Caki2 (cell line): ENCODE measurements at regions not wholly inside any gene's neighbourhood (a gene's known extent, or its start where the extent isn't known, plus 50 kb on each side); places are given as distances from the start of the nearest gene placed in this dataset.
"Not testable (repeated sequence)": the region's sequence is repeated elsewhere in the genome, so short reads cannot be mapped to it uniquely, and the experiment has no call there.

Experiments used
- DNase-seq: peaks from one replicate; pipeline ENCODE4 v3.0.0-alpha.2; 2015; ENCODE audit warnings: low read depth
- in situ Hi-C: cut with HindIII; loops from 2 replicates; pipeline ENCODE4 v1.10.0; 2016; ENCODE audit warnings: low sequenced_read_pairs, low pct_unique_long_range_greater_than_20kb, mixed read lengths

- DNase-seq = no peak
- in situ Hi-C loops = no loop called here
Measured at GRCh38 chr2:15681089-15681885, 89.6 kb downstream of the DDX1 start.

GRCh38 chr2:15682354-15682753 is 90.7 kb downstream of the DDX1 start:
- DNase-seq = no peak
- in situ Hi-C loops = no loop called here

GRCh38 chr2:15684161-15685039 is 92.7 kb downstream of the DDX1 start:
- no peak for DNase-seq
- in situ Hi-C loops = no loop called here

GRCh38 chr2:15685143-15685542 is 93.5 kb downstream of the DDX1 start:
- in situ Hi-C loops = no loop called here
- no peak for DNase-seq

- in situ Hi-C loops = no loop called here
- no peak for DNase-seq
Measured at GRCh38 chr2:15686643-15687042, 95.0 kb downstream of the DDX1 start.

GRCh38 chr2:15687243-15687642 is 95.6 kb downstream of the DDX1 start:
- no peak for DNase-seq
- in situ Hi-C loops = no loop called here

GRCh38 chr2:15687720-15688119 is 96.1 kb downstream of the DDX1 start:
- in situ Hi-C loops = no loop called here
- DNase-seq = no peak

GRCh38 chr2:15688924-15689568 is 97.4 kb downstream of the DDX1 start:
- DNase-seq = no peak
- in situ Hi-C loops = no loop called here

GRCh38 chr2:15689654-15690053 is 98.0 kb downstream of the DDX1 start:
- no peak for DNase-seq
- in situ Hi-C loops = no loop called here

GRCh38 chr2:15691586-15692310 is 100.1 kb downstream of the DDX1 start:
- DNase-seq = no peak
- in situ Hi-C loops = no loop called here

- in situ Hi-C loops = no loop called here
- DNase-seq = no peak
Measured at GRCh38 chr2:15692551-15693377, 101.1 kb downstream of the DDX1 start.

GRCh38 chr2:15693382-15693781 is 101.7 kb downstream of the DDX1 start:
- no peak for DNase-seq
- in situ Hi-C loops = no loop called here

GRCh38 chr2:15693926-15694588 is 102.4 kb downstream of the DDX1 start:
- in situ Hi-C loops = no loop called here
- no peak for DNase-seq

GRCh38 chr2:15694589-15694986 is 102.9 kb downstream of the DDX1 start:
- in situ Hi-C loops = no loop called here
- DNase-seq = no peak

GRCh38 chr2:15695582-15696330 is 104.1 kb downstream of the DDX1 start:
- no peak for DNase-seq
- in situ Hi-C loops = no loop called here

- DNase-seq, in situ Hi-C loops: not testable (repeated sequence)
Measured at GRCh38 chr2:15696606-15697170, 105.0 kb downstream of the DDX1 start.
